Trophoblast cell (in vitro differentiated cells and primary cell): ENCODE measurements at regions not wholly inside any gene's neighbourhood (a gene's known extent, or its start where the extent isn't known, plus 50 kb on each side); places are given as distances from the start of the nearest gene placed in this dataset.

Experiments used
- DNase-seq, 2 donors: peaks; one replicate each; pipeline ENCODE4 v3.0.0-alpha.2; 2016
- H2AFZ ChIP-seq: 2 replicates; pipeline ENCODE4 v1.6.1; 2013; ENCODE audit warnings: low read length, moderate library complexity, mild to moderate bottlenecking; ENCODE audit not compliant: insufficient read depth, poor library complexity
- H2AK5ac ChIP-seq: 2 replicates; pipeline ENCODE4 v1.6.1; 2013; ENCODE audit warnings: mild to moderate bottlenecking, low read length
- H2BK120ac ChIP-seq: 2 replicates; pipeline ENCODE4 v1.6.1; 2013; ENCODE audit warnings: low read length, mild to moderate bottlenecking, moderate library complexity; ENCODE audit not compliant: insufficient read depth, poor library complexity
- H2BK12ac ChIP-seq: 2 replicates; pipeline ENCODE4 v1.6.1; 2013; ENCODE audit warnings: mild to moderate bottlenecking, low read length, moderate library complexity
- H2BK5ac ChIP-seq: 2 replicates; pipeline ENCODE4 v1.6.1; 2013; ENCODE audit warnings: low read length, low read depth, moderate library complexity, mild to moderate bottlenecking; ENCODE audit not compliant: poor library complexity
- H3K14ac ChIP-seq: 2 replicates; pipeline ENCODE4 v1.6.1; 2013; ENCODE audit warnings: mild to moderate bottlenecking, low read length
- H3K18ac ChIP-seq: 2 replicates; pipeline ENCODE4 v1.6.1; 2013; ENCODE audit warnings: mild to moderate bottlenecking, low read length
- H3K23ac ChIP-seq: 2 replicates; pipeline ENCODE4 v1.6.1; 2013; ENCODE audit warnings: low read length
- H3K27ac ChIP-seq: 2 replicates; pipeline ENCODE4 v1.5.1; 2013; ENCODE audit warnings: low read depth, mild to moderate bottlenecking, inconsistent platforms, low read length, moderate library complexity
- H3K27me3 ChIP-seq: 2 replicates; pipeline ENCODE4 v1.6.1; 2013; ENCODE audit warnings: inconsistent platforms, mild to moderate bottlenecking, low read length, moderate library complexity; ENCODE audit not compliant: insufficient read depth
- H3K36me3 ChIP-seq, 2 experiments: 1 replicate in 1 of 2; 2 replicates in 1 of 2; pipeline ENCODE4 v1.6.1; 2013; ENCODE audit warnings: low read length in 2 of 2, mild to moderate bottlenecking in 2 of 2, moderate library complexity in 1 of 2; ENCODE audit not compliant: insufficient read depth in 2 of 2, control insufficient read depth in 1 of 2
- H3K4ac ChIP-seq: 2 replicates; pipeline ENCODE4 v1.6.1; 2013; ENCODE audit warnings: low read depth, mild to moderate bottlenecking, low read length, moderate library complexity
- H3K4me1 ChIP-seq, 2 experiments: 1 replicate in 1 of 2; 2 replicates in 1 of 2; pipeline ENCODE4 v1.6.1; 2013; ENCODE audit warnings: low read length in 2 of 2, mild to moderate bottlenecking in 2 of 2, moderate library complexity in 1 of 2; ENCODE audit not compliant: insufficient read depth in 2 of 2, control insufficient read depth in 1 of 2
- H3K4me2 ChIP-seq: 2 replicates; pipeline ENCODE4 v1.6.1; 2013; ENCODE audit warnings: inconsistent platforms, mild to moderate bottlenecking, low read length, moderate library complexity
- H3K4me3 ChIP-seq: 2 replicates; pipeline ENCODE4 v1.5.1; 2013; ENCODE audit warnings: mild to moderate bottlenecking, low read depth, low read length, inconsistent platforms
- H3K79me1 ChIP-seq: one replicate; pipeline ENCODE4 v1.6.1; 2013; ENCODE audit warnings: low read length
- H3K79me2 ChIP-seq: 2 replicates; pipeline ENCODE4 v1.6.1; 2013; ENCODE audit warnings: low read length, mild to moderate bottlenecking; ENCODE audit not compliant: control insufficient read depth, insufficient read depth, poor library complexity
- H3K9ac ChIP-seq: 2 replicates; pipeline ENCODE4 v1.6.1; 2013; ENCODE audit warnings: mild to moderate bottlenecking, low read length
- H3K9me3 ChIP-seq: 2 replicates; pipeline ENCODE4 v1.6.1; 2013; ENCODE audit warnings: low read depth, mild to moderate bottlenecking, control low read depth, inconsistent platforms, low read length; ENCODE audit not compliant: insufficient read depth
- H4K12ac ChIP-seq: 2 replicates; pipeline ENCODE4 v1.6.1; 2013; ENCODE audit warnings: low read depth, mild to moderate bottlenecking, low read length, moderate library complexity
- H4K8ac ChIP-seq: 2 replicates; pipeline ENCODE4 v1.6.1; 2013; ENCODE audit warnings: low read depth, mild to moderate bottlenecking, low read length, moderate library complexity
- H4K91ac ChIP-seq: one replicate; pipeline ENCODE4 v1.6.1; 2013; ENCODE audit warnings: low read depth, mild to moderate bottlenecking, low read length, moderate library complexity
- WGBS: extraction: QIAGEN DNeasy Blood & Tissue Kit; methylation state at CpG from one replicate; pipeline ENCODE4 v1.1.7; 2013; ENCODE audit warnings: missing lambda C conversion rate; ENCODE audit not compliant: insufficient read length, insufficient coverage; ENCODE audit errors: extremely low coverage; 5-methylcytosine and 5-hydroxymethylcytosine counted together

- no CpG with 5 or more reads among the region's 3 CpGs for WGBS
- Histone ChIP-seq H3K27ac (no peak overlapping the region), H3K18ac (no peak overlapping the region), H3K9me3 (no peaks in the 10 kb centered on the region), H3K14ac (no peak overlapping the region), H3K4me1 (no peaks in the 10 kb centered on the region), H3K4ac (no peak overlapping the region), H3K27me3 (no peaks in the 10 kb centered on the region), H4K12ac (no peak overlapping the region), H2BK5ac (no peak overlapping the region), H2AK5ac (no peak overlapping the region), H3K9ac (no peak overlapping the region), H3K79me1 (no peaks in the 10 kb centered on the region), H4K8ac (no peak overlapping the region), H2AFZ (no peak overlapping the region), H3K23ac (no peak overlapping the region), H3K4me3 (no peak overlapping the region), H2BK12ac (no peak overlapping the region), H3K79me2 (no peaks in the 10 kb centered on the region), H3K36me3 (no peaks in the 10 kb centered on the region), H2BK120ac (no peak overlapping the region), H3K4me2 (no peak overlapping the region), H4K91ac (no peak overlapping the region)
- no peak for DNase-seq
Measured at GRCh38 chr21:40967771-40968170, 120.8 kb upstream of the DSCAM start.

GRCh38 chr21:40972151-40972550 lies 125.2 kb upstream of the DSCAM start:
- Histone ChIP-seq H4K12ac (no peak overlapping the region), H3K4ac (no peak overlapping the region)

GRCh38 chr21:40976198-40977109 lies 129.5 kb upstream of the DSCAM start:
- Histone ChIP-seq H2AK5ac (no peak overlapping the region), H4K12ac (no peak overlapping the region), H3K9me3 (peaks cover 2% of the 10 kb centered on the region), H3K23ac (no peak overlapping the region), H3K36me3 (no peaks in the 10 kb centered on the region), H3K18ac (no peak overlapping the region), H4K8ac (no peak overlapping the region), H3K9ac (no peak overlapping the region), H4K91ac (no peak overlapping the region), H3K4me2 (no peak overlapping the region), H3K79me1 (no peaks in the 10 kb centered on the region), H3K4me3 (no peak overlapping the region), H3K27ac (no peak overlapping the region), H3K4ac (no peak overlapping the region), H2AFZ (no peak overlapping the region), H3K79me2 (no peaks in the 10 kb centered on the region), H2BK120ac (no peak overlapping the region), H3K4me1 (no peaks in the 10 kb centered on the region), H3K14ac (no peak overlapping the region), H3K27me3 (no peaks in the 10 kb centered on the region), H2BK12ac (no peak overlapping the region), H2BK5ac (no peak overlapping the region)
- DNase-seq, result peak in 1 of 2 donors; percentile 8

More at GRCh38 chr21:40972151-40972550, 125.2 kb upstream of the DSCAM start:
- H3K79me1 ChIP-seq, result no peaks in the 10 kb centered on the region
- H2AK5ac ChIP-seq, result no peak overlapping the region
- no peak overlapping the region for H3K9ac ChIP-seq
- no peak overlapping the region for H4K8ac ChIP-seq
- no peak overlapping the region for H2AFZ ChIP-seq
- no peak overlapping the region for H2BK12ac ChIP-seq
- no peak for DNase-seq
- no peak overlapping the region for H2BK120ac ChIP-seq
- peaks cover 2% of the 10 kb centered on the region for H3K9me3 ChIP-seq
- no peaks in the 10 kb centered on the region for H3K27me3 ChIP-seq
- H3K23ac ChIP-seq, result no peak overlapping the region
- H3K14ac ChIP-seq, result no peak overlapping the region
- no peak overlapping the region for H2BK5ac ChIP-seq
- H4K91ac ChIP-seq, result no peak overlapping the region
- H3K79me2 ChIP-seq, result no peaks in the 10 kb centered on the region
- H3K4me3 ChIP-seq, result no peak overlapping the region
- no peak overlapping the region for H3K4me2 ChIP-seq
- H3K18ac ChIP-seq, result no peak overlapping the region
- H3K27ac ChIP-seq, result no peak overlapping the region
- H3K36me3 ChIP-seq, result no peaks in the 10 kb centered on the region
- WGBS, result no CpG with 5 or more reads among the region's 2 CpGs
- H3K4me1 ChIP-seq, result no peaks in the 10 kb centered on the region

- no peak overlapping the region for H2BK120ac ChIP-seq
- no peak overlapping the region for H2AFZ ChIP-seq
- H4K91ac ChIP-seq, result no peak overlapping the region
- no peaks in the 10 kb centered on the region for H3K9me3 ChIP-seq
- no peak overlapping the region for H3K23ac ChIP-seq
- no peak overlapping the region for H2BK5ac ChIP-seq
- H3K4me3 ChIP-seq, result no peak overlapping the region
- no peak overlapping the region for H3K4me2 ChIP-seq
- H3K4me1 ChIP-seq, result no peaks in the 10 kb centered on the region
- H3K79me1 ChIP-seq, result no peaks in the 10 kb centered on the region
- H3K9ac ChIP-seq, result no peak overlapping the region
- H3K27ac ChIP-seq, result no peak overlapping the region
- DNase-seq, result no peak
- no peak overlapping the region for H3K18ac ChIP-seq
- H3K36me3 ChIP-seq, result no peaks in the 10 kb centered on the region
- H3K27me3 ChIP-seq, result no peaks in the 10 kb centered on the region
- no peaks in the 10 kb centered on the region for H3K79me2 ChIP-seq
- H2AK5ac ChIP-seq, result no peak overlapping the region
- H3K4ac ChIP-seq, result no peak overlapping the region
- no peak overlapping the region for H4K12ac ChIP-seq
- WGBS, result no CpG with 5 or more reads among the region's 4 CpGs
- H2BK12ac ChIP-seq, result no peak overlapping the region
- no peak overlapping the region for H3K14ac ChIP-seq
- H4K8ac ChIP-seq, result no peak overlapping the region
Measured at GRCh38 chr21:40985370-40985769, 138.4 kb upstream of the DSCAM start.
